Right lung (tissue), 2 donors: ENCODE measurements at regions not wholly inside any gene's neighbourhood (a gene's known extent, or its start where the extent isn't known, plus 50 kb on each side); places are given as distances from the start of the nearest gene placed in this dataset.

Experiments used
- DNase-seq, 2 donors: peaks; one replicate each; pipeline ENCODE4 v3.0.0-alpha.2; 2013

GRCh38 chr6:40265615-40266014, 321.5 kb downstream of the LRFN2 start:
- no peak for DNase-seq

- DNase-seq: no peak
Measured at GRCh38 chr6:40263970-40264369, 323.2 kb downstream of the LRFN2 start.

GRCh38 chr6:40262363-40262762, 324.8 kb downstream of the LRFN2 start:
- DNase-seq: no peak

- no peak for DNase-seq
Measured at GRCh38 chr6:40258531-40258930, 324.3 kb upstream of the MOCS1 start.

- no peak for DNase-seq
Measured at GRCh38 chr6:40256831-40257230, 322.6 kb upstream of the MOCS1 start.

GRCh38 chr6:40256224-40256623, 322.0 kb upstream of the MOCS1 start:
- no peak for DNase-seq

- no peak for DNase-seq
Measured at GRCh38 chr6:40253420-40253819, 319.2 kb upstream of the MOCS1 start.

- no peak for DNase-seq
Measured at GRCh38 chr6:40252531-40253258, 318.4 kb upstream of the MOCS1 start.

- DNase-seq: no peak
Measured at GRCh38 chr6:40251637-40252300, 317.5 kb upstream of the MOCS1 start.

- no peak for DNase-seq
Measured at GRCh38 chr6:40249935-40250334, 315.7 kb upstream of the MOCS1 start.

- no peak for DNase-seq
Measured at GRCh38 chr6:40247516-40248115, 313.4 kb upstream of the MOCS1 start.

GRCh38 chr6:40244699-40245098, 310.4 kb upstream of the MOCS1 start:
- DNase-seq: no peak

GRCh38 chr6:40232698-40233097, 298.4 kb upstream of the MOCS1 start:
- DNase-seq: no peak

GRCh38 chr6:40227735-40228134, 293.5 kb upstream of the MOCS1 start:
- no peak for DNase-seq

GRCh38 chr6:40222354-40222753, 288.1 kb upstream of the MOCS1 start:
- DNase-seq: no peak

GRCh38 chr6:40219799-40220198, 285.5 kb upstream of the MOCS1 start:
- no peak for DNase-seq

- no peak for DNase-seq
Measured at GRCh38 chr6:40210628-40211056, 276.4 kb upstream of the MOCS1 start.

- no peak for DNase-seq
Measured at GRCh38 chr6:40205801-40206200, 271.5 kb upstream of the MOCS1 start.

GRCh38 chr6:40205004-40205403, 270.7 kb upstream of the MOCS1 start:
- no peak for DNase-seq

GRCh38 chr6:40197371-40197770, 263.1 kb upstream of the MOCS1 start:
- no peak for DNase-seq

GRCh38 chr6:40196135-40196518, 261.9 kb upstream of the MOCS1 start:
- DNase-seq: no peak

- no peak for DNase-seq
Measured at GRCh38 chr6:40195428-40196134, 261.3 kb upstream of the MOCS1 start.
